GM18517 (cell line): ENCODE measurements at regions not wholly inside any gene's neighbourhood (a gene's known extent, or its start where the extent isn't known, plus 50 kb on each side); places are given as distances from the start of the nearest gene placed in this dataset.

Experiments
- ATAC-seq: cut with Tn5 transposase; IDR thresholded peaks from one replicate; pipeline ENCODE4 v1.9.1; 2021; ENCODE audit warnings: mild to moderate bottlenecking, moderate library complexity; ENCODE audit not compliant: unreplicated experiment

- no peak for ATAC-seq
These were observed 149.0 kb upstream of the FTMT start for GRCh38 chr5:121702682-121703081.

DNA sequence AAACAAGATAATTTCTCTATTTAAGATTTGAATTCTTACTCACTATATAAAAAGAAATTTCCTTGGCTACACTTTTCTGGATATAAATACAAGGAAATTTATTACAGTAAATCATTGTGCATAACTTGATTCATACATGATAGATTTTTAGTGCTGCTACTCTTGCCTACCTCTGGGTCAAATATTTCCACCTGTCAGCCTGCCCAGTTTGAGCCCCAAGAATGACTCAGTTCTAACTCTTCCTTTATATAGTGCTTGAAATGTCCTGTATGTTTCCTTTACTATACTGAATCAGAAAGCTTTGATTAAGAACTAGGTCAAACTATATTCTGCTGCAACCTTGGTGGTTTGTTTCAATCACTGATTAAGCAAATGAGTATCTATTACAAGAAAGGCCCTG is 147.4 kb upstream of the FTMT start:
- ATAC-seq, result no peak

DNA sequence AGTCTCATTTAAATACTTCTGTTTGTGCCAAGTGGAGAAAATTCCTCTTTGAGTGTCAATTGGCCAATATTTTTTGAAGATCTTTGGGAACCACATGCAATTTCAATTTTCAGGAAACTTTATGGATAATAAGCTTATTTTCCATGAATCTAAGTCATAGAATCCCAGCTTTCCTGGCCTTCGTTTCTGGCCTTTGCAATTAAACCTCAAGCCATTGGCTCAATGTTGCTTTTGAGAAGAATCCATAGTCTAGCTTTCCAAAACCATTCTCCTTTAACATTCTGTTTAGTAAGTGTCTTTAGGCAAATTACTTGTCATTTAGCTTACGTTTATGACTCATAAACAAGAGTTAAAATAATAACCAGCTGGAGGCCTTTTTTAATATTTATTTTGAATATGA is 145.0 kb upstream of the FTMT start:
- no peak for ATAC-seq

- ATAC-seq, result no peak
These were observed 144.5 kb upstream of the FTMT start for GRCh38 chr5:121707178-121707577.

GRCh38 chr5:121711416-121711815 is 140.3 kb upstream of the FTMT start:
- ATAC-seq, result no peak

DNA sequence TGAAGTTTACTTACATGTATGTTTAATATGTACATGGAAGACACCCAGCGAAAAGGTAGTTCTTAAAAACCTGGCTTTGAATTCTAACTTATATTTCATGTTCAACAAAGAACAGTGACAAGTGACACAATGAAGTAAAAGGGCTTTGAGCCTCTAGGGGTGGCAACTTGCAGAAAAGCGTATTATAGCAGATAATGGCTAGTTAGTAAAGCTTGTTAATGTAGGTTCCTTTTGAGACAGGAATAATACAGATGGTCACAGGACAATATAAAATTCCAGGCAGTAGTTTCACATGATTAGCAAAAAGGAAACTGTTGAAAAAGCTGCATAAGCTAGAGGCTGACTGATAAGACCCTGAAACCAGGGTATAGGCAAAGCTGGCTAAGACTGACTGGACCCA is 132.4 kb upstream of the FTMT start:
- ATAC-seq, result no peak

DNA sequence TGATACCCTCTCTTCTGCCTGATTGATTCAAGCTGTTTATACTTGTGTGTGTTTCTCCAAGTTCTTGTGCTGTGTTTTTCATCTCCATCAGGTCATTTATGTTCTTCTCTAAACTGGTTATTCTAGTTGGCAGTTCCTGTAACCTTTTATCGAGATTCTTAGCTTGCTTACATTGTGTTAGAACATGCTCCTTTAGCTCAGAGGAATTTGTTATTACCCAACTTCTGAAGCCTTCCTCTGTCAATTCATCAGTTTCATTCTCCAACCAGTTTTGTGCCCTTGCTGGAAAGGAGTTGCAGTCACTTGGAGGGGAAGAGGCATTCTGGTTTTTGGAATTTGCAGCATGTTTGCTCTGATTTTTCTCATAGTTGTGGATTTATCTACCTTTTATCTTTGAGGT is 126.2 kb upstream of the FTMT start:
- ATAC-seq, result no peak

GRCh38 chr5:121726991-121727390 is 124.7 kb upstream of the FTMT start:
- ATAC-seq, result no peak

DNA sequence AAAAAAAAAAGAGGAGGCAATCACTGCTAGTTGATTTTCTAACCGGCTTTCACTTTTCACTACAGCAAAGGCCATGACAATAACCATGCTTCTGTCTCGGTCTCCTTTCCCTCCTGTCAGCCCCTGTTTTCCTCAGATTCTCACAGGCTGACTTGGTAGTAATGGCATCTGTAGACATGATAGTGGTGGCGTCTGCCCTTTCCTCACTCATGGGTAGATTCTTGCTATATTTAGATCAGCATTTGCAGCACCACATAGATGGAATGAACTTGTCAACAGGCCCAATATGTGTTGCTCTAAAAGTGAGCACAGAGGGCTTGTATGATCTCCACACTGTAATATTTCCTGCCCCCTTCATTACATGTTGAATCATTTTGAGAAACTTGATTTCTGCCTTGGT is 120.3 kb upstream of the FTMT start:
- ATAC-seq, result no peak

DNA sequence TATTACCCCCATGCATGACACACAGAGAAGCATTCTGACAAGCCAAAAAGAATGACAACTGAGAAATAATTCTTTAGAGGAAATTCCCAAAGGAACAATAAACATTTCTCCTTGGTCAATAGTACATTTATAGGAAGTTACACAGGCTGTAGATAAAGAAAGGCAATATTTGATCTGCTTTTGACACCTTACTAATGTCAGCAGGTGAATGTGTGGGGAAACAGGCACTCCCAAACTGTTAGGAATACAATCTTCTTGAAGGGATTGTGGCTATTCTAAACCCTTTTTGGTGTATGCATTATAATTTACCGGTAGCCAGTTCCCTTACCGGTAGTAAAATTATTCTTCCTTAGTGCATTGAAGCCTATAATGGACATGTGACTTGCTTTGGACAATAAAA is 116.1 kb upstream of the FTMT start:
- ATAC-seq, result no peak

- no peak for ATAC-seq
These were observed 114.6 kb upstream of the FTMT start for GRCh38 chr5:121737120-121737519.

DNA sequence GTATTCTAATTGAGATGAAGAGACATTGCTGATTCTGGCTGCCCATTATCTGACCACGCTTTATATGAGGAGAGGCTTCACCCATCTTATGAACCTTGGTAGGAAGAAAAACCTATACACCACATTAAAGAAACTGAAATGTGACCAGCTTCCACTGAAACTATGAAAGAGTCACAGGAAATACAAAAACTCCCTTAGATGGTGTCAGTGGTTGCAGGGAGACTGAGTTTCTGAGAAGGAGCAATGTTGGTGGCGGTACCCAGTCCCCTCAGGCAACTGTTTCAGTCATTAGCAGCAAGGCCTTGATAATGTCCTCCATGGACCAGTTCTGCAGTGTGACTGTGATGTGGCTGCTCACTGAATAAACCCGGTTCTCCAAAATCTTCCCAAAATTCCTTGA is 110.5 kb upstream of the FTMT start:
- no peak for ATAC-seq

DNA sequence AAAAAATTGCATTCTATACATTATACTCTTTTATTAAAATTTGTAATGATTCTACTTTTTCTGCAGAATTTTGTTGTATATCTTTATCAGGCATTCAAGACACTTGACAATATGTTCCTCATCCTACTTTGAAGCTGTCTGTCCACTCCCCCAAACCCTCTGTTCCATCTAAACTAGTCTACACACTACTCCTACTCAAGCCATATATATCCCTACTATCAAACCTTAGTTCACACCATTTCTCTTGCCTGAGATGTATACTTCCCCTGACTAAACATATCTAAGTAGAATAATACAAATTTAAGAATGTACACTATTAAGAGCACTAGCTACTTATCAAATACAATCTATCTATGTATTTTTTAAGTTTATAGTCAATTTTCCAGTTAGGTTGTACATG is 107.1 kb upstream of the FTMT start:
- no peak for ATAC-seq

GRCh38 chr5:121745407-121745806 is 106.3 kb upstream of the FTMT start:
- ATAC-seq, result no peak

GRCh38 chr5:121746763-121747162 is 104.9 kb upstream of the FTMT start:
- no peak for ATAC-seq

DNA sequence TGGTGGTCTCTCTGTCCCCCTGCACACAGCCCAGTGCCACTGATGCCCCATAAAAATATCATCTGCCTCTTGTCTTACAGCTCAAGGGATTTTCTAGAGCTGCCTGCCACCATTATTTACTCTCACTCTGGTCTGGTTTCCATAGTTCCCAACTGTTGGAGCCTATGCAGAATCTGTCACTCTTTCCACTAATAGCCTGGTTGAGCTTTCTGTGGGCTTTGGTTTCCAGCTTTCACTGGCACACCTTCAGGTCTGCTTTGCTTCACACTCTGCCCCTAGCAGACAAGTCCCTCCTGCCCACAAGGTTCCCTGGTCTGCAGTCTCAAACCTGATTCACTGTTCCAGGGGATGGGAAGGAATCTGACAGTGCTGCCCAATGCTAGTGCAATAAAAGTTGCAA is 103.0 kb upstream of the FTMT start:
- no peak for ATAC-seq

DNA sequence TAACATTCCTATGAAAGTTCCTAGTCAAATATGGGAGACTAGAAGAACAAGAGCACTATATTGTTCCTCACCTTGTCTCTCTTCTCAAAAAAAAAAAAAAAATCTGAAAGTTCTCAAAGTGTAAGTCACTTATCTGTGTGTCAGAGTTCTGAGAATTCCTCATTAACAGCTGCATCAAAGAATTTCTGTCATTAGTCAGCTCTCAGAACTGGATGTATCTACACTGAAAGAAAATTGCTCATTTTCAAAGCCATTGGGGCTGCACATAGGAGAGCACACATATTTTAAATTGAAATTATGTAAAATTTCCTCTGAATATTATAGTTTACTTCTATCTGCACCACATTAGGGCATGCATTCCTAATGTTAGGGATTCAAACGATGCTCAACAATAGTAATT is 99.5 kb upstream of the FTMT start:
- no peak for ATAC-seq

GRCh38 chr5:121755266-121755665 is 96.4 kb upstream of the FTMT start:
- no peak for ATAC-seq

DNA sequence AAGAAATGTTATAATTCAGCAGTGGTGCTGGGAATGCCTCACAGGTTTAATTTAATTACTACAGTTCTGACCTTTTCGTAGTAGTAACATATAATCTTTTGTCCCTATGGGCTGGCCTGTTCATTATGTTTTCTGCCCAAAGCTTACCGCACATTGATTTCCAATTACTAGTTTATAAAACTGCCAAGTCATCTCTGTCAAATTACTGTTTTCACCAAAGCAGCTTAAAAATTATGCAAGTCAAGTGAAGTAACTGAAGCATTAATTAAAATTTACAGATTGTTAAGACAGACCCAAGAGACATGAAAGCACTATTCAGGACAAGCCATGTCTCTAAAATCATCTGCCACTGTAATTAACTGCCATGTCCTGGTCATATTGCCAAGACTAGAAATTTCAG is 93.9 kb upstream of the FTMT start:
- no peak for ATAC-seq

GRCh38 chr5:121758615-121759014 is 93.1 kb upstream of the FTMT start:
- no peak for ATAC-seq

DNA sequence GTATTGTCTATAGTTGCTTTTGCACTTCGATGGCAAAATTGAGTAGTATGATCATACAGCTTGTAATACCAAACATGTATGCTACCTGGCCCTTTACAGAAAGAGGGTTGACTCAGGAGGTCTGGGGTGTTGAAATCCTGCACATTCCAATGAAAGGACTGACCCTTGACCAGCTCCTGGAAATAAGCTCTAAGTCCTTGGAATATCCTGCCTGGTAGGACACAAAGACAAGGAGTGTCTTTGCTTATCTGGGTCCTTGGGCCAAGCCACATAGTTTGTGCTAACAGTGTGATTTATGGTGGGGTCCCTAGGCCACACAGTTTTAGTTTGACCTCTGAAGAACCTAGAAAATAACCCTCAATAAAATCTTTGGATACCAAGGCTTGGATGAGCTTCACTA is 89.3 kb upstream of the FTMT start:
- no peak for ATAC-seq

DNA sequence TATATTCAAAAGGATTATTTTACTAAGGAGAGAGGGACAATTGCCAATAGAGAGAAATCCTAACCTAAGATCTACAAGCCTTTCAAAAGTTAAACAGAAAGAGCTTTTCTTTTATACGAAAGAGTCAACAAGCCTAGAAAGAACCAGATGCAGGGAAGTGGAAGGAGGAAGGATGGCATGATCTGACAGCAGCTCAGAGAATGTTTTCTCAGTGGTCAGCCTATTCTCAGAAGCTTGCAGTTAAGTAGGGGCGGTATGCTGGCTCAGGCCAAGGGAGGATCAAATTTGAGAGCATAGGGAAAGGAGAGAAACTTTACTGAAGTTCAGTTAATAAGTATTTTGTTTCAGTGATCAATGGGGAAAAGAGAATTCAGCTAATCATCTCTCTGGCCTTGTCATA is 88.0 kb upstream of the FTMT start:
- ATAC-seq, result no peak

DNA sequence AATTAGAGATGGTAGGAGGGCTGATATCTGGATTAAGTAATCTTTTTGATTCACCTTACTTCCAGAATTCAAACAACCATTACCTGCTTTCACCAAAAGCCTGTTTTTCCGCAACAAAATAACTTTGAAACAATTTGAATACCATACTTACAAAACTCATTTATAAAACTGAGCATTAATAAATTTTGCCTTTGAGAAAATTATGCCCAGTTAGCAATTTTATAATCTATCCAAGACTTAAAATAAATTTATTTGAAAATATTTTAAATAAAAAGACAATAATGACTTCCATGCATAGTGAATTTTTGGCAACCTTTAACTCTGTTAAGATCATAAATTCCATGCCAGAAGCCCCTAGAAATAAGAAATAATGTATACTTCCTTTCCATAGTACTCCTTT is 71.3 kb upstream of the FTMT start:
- no peak for ATAC-seq

GRCh38 chr5:121783700-121784099 is 68.0 kb upstream of the FTMT start:
- no peak for ATAC-seq
